ENCODE measurements at regions not wholly inside any gene's neighbourhood (a gene's known extent, or its start where the extent isn't known, plus 50 kb on each side); places are given as distances from the start of the nearest gene placed in this dataset.
"Not testable (repeated sequence)": the region's sequence is repeated elsewhere in the genome, so short reads cannot be mapped to it uniquely, and the experiment has no call there.

DNA sequence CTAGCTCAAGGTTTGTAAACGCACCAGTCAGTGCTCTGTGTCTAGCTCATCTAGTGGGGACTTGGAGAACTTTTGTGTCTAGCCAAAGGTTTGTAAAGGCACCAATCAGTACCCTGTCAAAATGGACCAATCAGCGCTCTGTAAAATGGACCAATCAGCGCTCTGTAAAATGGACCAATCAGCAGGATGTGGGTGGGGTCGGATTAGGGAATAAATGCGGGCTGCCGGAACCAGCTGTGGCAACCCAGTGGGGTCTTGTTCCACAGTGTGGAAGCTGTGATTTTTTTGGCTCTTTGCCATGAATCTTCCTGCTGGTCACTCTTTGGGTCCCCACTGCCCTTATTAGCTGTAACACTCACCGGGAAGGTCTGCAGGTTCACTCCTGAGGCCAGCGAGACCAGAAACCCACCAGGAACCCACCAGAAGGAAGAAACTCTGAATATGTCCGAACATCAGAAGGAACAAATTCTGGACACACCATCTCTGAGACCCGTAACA is 197.8 kb downstream of the SPP2 start:
- TF ChIP-seq CTCF, POLR2A (IDR thresholded peaks at IDR 0.05): not testable (repeated sequence)
